ENCODE measurements at regions not wholly inside any gene's neighbourhood (a gene's known extent, or its start where the extent isn't known, plus 50 kb on each side); places are given as distances from the start of the nearest gene placed in this dataset.

DNA sequence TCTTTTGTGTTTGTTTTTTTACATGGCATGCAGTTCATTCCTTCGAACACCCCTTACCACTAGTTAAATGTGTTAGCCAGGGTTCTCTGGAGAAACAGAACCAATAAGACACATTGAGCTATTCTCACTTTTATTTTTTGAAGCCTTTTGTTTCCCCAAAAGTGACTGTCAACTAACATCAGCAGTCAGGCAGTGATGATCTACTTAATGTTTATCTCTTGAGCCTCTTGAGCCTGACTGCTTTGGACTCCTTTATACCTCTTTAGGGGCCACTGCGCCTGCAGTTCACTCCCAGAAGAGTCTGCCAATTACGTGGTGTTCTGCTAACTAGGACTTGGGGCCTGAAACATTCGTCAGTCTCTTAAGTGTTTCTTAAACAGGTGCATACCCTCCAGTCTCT, 163.7 kb upstream of the FLRT2 start:
- TF ChIP-seq, protein P1, sequence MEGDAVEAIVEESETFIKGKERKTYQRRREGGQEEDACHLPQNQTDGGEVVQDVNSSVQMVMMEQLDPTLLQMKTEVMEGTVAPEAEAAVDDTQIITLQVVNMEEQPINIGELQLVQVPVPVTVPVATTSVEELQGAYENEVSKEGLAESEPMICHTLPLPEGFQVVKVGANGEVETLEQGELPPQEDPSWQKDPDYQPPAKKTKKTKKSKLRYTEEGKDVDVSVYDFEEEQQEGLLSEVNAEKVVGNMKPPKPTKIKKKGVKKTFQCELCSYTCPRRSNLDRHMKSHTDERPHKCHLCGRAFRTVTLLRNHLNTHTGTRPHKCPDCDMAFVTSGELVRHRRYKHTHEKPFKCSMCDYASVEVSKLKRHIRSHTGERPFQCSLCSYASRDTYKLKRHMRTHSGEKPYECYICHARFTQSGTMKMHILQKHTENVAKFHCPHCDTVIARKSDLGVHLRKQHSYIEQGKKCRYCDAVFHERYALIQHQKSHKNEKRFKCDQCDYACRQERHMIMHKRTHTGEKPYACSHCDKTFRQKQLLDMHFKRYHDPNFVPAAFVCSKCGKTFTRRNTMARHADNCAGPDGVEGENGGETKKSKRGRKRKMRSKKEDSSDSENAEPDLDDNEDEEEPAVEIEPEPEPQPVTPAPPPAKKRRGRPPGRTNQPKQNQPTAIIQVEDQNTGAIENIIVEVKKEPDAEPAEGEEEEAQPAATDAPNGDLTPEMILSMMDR (IDR thresholded peaks at IDR 0.05) = no peak
- TF ChIP-seq POLR2A (IDR thresholded peaks at IDR 0.05) (no peak), POLR2AphosphoS5 (IDR thresholded peaks at IDR 0.05) (no peak)

All from prostate gland (tissue), 2 donors.